ENCODE measurements at regions not wholly inside any gene's neighbourhood (a gene's known extent, or its start where the extent isn't known, plus 50 kb on each side); places are given as distances from the start of the nearest gene placed in this dataset.

DNA sequence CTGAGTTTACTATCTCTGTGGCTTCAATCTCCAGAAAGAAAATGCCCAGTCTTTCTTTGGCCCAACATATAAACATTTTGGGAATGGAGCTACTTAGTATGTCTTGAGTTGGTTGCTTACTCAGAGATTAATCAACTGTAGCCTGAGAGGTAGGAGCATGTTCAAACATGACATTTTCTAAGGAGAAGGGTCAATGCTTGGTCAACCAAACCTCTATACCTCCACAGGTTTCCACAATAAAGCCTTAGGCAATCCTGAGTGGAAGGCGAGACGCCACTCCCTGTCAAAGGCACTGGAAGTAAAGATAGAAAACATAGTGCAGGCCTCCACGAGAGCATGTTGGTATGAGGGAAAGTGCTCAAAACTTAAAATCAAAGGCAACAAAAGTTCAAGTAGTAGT lies 411.4 kb downstream of the KCTD16 start:
- no peak for DNase-seq

DNA sequence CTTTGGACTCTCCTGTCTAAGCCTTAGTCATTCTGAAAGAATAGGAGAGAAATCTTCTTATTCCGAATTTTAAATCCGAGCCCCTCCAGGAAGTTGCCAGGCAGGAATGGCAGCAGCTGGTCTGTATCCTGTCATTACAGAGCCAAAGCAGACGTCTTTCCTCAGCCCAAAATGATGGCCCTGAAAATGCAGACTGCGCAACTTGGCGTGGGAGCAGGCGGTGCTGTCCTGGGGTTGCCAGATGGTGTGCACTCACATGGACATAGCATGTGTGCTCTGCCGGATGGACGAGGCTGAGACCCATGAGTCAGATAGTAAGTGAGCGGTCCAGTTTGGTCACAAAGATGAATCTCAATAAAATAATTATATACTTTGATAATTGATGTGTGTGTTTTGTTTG lies 410.4 kb downstream of the KCTD16 start:
- DNase-seq = no peak

DNA sequence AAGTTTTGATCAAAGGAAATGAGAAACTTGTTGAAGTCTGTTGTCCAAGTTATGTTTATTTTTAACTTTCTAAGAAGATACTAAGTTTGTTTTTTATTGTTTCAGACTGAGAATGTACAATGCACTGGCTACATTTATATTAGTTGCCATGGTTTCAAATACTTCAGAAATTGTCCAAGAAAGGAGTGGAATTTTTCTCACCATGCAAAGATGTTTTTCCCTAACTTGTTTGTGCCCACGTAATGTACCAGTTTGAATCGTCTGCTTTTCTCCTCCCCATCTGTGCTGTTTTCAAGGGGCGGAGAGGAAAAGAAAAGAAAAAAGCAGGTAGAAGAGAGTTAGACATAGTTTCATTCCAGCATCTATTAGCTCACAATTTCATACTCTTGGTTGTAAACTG lies 407.0 kb downstream of the KCTD16 start:
- no peak for DNase-seq

DNA sequence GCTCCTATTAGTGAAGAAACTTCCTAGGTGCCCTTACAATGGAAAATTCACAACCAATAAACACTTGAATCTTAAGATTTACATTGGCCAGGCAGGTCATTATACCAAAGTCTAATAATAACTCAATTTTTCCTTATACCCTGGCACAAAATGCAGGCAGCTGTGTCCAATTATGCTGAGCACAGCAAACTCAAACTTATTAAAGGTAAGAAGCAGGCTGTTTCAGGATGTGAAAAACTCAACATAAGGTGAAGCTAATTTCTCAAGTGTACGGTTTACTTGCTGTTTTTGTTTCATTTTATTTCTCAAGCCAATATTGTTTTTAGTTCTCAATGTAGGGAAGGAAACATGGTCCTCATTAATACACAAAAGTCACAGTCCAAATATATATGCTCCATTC lies 405.1 kb downstream of the KCTD16 start:
- DNase-seq = no peak

DNA sequence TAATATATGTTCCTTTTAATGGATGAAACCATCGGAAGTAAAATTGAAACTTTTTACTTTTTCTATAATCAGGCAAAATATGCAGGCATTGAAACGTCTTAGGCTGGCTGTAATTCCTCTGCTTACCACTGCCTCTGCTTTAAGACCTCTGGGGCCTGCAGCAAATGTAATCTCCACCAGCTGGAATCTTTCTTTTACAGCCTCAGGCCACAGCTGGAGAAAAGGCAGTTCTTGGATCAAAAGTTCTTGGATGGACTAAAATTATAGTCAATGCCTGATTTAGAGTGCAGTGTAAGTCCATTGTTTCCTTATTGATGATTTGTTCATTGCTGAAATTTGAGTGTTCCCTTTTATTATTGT lies 396.7 kb downstream of the KCTD16 start:
- DNase-seq = peak; percentile 14

DNA sequence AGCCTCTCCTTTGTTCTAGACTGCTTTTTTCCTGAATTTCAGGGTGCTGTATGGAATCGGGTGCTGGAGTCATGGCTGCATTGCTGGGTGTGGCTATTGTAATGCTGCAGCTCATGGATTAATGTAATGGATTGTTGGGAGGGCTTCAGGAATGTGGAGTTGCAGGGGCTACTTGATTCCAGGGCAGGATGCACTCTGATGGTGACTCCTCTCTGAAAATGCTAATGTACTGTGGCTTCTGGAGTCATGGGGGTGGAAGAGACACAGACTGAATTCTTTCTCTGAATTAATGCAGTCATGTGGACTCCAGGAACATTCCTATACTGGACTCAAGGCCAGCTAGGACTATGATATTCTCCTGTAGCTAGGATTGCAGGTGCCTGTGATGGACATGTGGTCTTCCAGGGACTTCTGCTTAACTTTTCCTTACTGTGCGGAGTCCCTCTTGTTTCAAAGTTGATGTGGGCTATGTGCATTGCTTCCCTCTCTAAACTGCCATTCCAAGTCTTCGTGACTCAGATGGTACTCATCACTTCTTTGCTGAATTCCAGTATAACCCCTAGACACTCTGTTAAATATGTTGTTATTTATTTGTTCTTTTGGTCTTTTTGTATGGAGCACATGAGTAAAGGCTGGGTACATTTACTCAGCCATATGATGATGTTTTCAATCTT lies 396.2 kb downstream of the KCTD16 start:
- DNase-seq = peak; percentile 43

DNA sequence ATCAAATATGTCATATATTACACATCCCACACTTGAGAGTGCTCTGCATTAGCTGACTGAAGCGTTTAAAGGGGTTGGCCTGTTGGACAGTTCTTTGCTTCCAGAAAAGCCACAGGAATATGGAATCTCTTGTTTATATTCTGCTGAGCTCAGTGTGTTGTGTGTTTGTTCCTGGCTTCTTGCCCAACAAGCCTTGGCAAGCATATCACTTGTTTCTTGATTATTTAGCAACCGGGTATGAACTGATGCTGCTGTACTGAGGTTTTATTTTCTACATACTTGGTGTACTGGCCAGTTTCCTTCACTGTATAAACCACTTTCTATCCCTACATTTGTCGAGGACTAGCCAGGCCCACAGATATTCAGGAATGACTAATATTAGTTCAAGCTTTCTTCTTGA lies 378.9 kb downstream of the KCTD16 start:
- DNase-seq = peak; percentile 26

DNA sequence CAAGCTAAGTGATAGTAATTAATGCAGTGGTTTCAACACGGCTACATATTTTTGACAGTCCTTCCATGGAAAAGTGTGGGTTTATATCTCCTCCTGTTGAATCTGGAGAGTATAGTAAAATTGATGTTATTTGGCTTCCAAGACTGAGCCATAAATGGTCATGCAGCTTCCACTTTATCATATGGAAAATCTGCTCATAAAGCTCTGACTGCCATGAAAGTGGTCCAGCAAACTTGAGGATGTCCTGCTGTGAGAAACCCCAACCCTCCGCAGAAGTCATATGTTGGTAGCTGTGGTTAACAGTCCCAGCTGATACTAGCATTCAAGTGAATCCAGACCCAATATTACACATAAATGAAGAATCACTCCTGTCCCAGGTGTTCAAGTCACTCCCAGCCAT lies 378.3 kb downstream of the KCTD16 start:
- no peak for DNase-seq

DNA sequence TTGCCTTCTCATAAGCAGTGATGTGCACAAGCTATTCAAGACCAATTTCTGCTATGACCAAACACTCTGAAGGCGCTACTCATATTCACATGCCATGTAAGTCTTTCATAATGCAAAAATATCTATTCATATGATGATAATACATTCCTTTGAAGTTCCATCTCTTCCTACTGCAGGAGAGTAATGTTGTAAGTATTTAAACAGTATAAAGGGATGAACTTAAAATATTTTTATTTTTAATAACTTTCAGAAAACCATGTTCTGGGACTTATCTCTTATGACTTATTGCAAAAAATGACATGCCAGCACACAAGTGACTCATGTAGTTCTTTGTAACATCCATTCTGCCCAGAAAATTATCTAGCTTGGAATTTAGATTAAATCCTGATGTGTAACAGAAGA lies 376.4 kb downstream of the KCTD16 start:
- DNase-seq = peak; percentile 44

DNA sequence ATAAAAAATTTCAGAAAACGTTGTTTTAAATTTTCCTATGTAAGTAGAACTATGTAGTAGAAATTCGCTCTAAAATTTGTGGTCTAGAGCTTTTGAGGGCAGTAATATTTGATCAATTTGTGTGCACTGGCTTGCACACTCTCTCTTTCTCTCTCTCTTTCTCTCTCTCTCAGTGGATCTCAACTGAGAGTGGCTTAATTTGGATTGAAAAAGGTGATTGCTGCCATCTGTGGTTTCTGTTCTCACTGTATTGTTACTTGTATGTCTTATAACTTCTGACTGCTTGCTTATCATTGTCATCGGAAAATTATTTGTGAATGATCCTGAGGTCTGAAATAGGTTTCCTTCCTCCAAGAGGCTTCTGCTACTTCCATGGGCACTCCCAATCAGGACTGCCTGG lies 368.2 kb downstream of the KCTD16 start:
- no peak for DNase-seq
